Activated naive CD4-positive, alpha-beta T cell treated with anti-CD3 and anti-CD28 coated beads for 36 hours (primary cell): ENCODE measurements at regions not wholly inside any gene's neighbourhood (a gene's known extent, or its start where the extent isn't known, plus 50 kb on each side); places are given as distances from the start of the nearest gene placed in this dataset.

Experiments used
- CTCF ChIA-PET: fragments of 350-600 bp; sonication (Branson Sonifier 250); formaldehyde crosslinking; loops from one replicate; lab custom pipeline; 2021; ENCODE audit warnings: antibody characterized with exemption; lab: Charles Lee
- DNase-seq: peaks from one replicate; pipeline ENCODE4 v3.0.0-alpha.2; 2020
- H3K27ac Mint-ChIP-seq: one replicate; pipeline ENCODE4 v1.8.0; 2021; ENCODE audit warnings: mild to moderate bottlenecking, mixed read lengths
- H3K27me3 Mint-ChIP-seq: one replicate; pipeline ENCODE4 v1.8.0; 2021; ENCODE audit warnings: low read depth, mixed read lengths
- H3K36me3 Mint-ChIP-seq: one replicate; pipeline ENCODE4 v1.8.0; 2021; ENCODE audit warnings: low read depth, mixed read lengths
- H3K4me1 Mint-ChIP-seq: one replicate; pipeline ENCODE4 v1.8.0; 2021; ENCODE audit warnings: low read depth, mixed read lengths
- H3K4me3 Mint-ChIP-seq: one replicate; pipeline ENCODE4 v1.8.0; 2021; ENCODE audit warnings: mild to moderate bottlenecking, moderate library complexity, mixed read lengths
- H3K9me3 Mint-ChIP-seq: one replicate; pipeline ENCODE4 v1.8.0; 2021; ENCODE audit warnings: mixed read lengths
- intact Hi-C: fragments of 100-400 bp; cut with micrococcal nuclease; formaldehyde crosslinking; loops from one replicate; pipeline ENCODE4 v1.15.1; 2023

GRCh38 chr4:152207378-152207720, 328.5 kb downstream of the FBXW7 start:
- Mint-ChIP-seq H3K4me1 (no peaks in the 10 kb centered on the region), H3K36me3 (no peaks in the 10 kb centered on the region), H3K27ac (no peak overlapping the region), H3K9me3 (no peaks in the 10 kb centered on the region), H3K4me3 (no peak overlapping the region), H3K27me3 (no peaks in the 10 kb centered on the region)
- DNase-seq = no peak
- CTCF ChIA-PET = no interaction called here
- intact Hi-C loops = no loop called here

GRCh38 chr4:152206646-152207377, 329.1 kb downstream of the FBXW7 start:
- Mint-ChIP-seq H3K27me3 (no peaks in the 10 kb centered on the region), H3K36me3 (no peaks in the 10 kb centered on the region), H3K4me3 (no peak overlapping the region), H3K9me3 (no peaks in the 10 kb centered on the region), H3K4me1 (no peaks in the 10 kb centered on the region), H3K27ac (no peak overlapping the region)
- intact Hi-C loops = no loop called here
- CTCF ChIA-PET = no interaction called here
- no peak for DNase-seq

GRCh38 chr4:152206185-152206584, 329.7 kb downstream of the FBXW7 start:
- CTCF ChIA-PET = no interaction called here

GRCh38 chr4:152202415-152202814, 333.5 kb downstream of the FBXW7 start:
- no peak for DNase-seq
- H3K27me3 Mint-ChIP-seq = no peaks in the 10 kb centered on the region
- H3K4me3 Mint-ChIP-seq = no peak overlapping the region
- intact Hi-C loops = no loop called here
- no peak overlapping the region for H3K27ac Mint-ChIP-seq
- no peaks in the 10 kb centered on the region for H3K9me3 Mint-ChIP-seq
- CTCF ChIA-PET = interaction anchor here (0.7 kb wide), 1 partner anchor 122 kb away, joined by 3 read pairs; no protein-coding TSS in a partner anchor
- no peaks in the 10 kb centered on the region for H3K4me1 Mint-ChIP-seq
- no peaks in the 10 kb centered on the region for H3K36me3 Mint-ChIP-seq

More at GRCh38 chr4:152206185-152206584, 329.7 kb downstream of the FBXW7 start:
- no peak for DNase-seq
- intact Hi-C loops = no loop called here
- Mint-ChIP-seq H3K4me3 (no peak overlapping the region), H3K9me3 (no peaks in the 10 kb centered on the region), H3K36me3 (no peaks in the 10 kb centered on the region), H3K4me1 (no peaks in the 10 kb centered on the region), H3K27ac (no peak overlapping the region), H3K27me3 (no peaks in the 10 kb centered on the region)

GRCh38 chr4:152200511-152201333, 335.2 kb downstream of the FBXW7 start:
- Mint-ChIP-seq H3K27me3 (no peaks in the 10 kb centered on the region), H3K4me1 (no peaks in the 10 kb centered on the region), H3K4me3 (no peak overlapping the region), H3K27ac (no peak overlapping the region), H3K9me3 (no peaks in the 10 kb centered on the region), H3K36me3 (no peaks in the 10 kb centered on the region)
- CTCF ChIA-PET = no interaction called here
- no peak for DNase-seq
- intact Hi-C loops = no loop called here

GRCh38 chr4:152197211-152197610, 338.7 kb downstream of the FBXW7 start:
- CTCF ChIA-PET = no interaction called here
- Mint-ChIP-seq H3K36me3 (no peaks in the 10 kb centered on the region), H3K4me1 (peaks cover 2% of the 10 kb centered on the region), H3K27me3 (no peaks in the 10 kb centered on the region), H3K27ac (no peak overlapping the region), H3K4me3 (no peak overlapping the region), H3K9me3 (peaks cover 5% of the 10 kb centered on the region)
- DNase-seq = no peak
- intact Hi-C loops = no loop called here

GRCh38 chr4:152195888-152196287, 340.0 kb downstream of the FBXW7 start:
- no peak for DNase-seq
- no peaks in the 10 kb centered on the region for H3K27me3 Mint-ChIP-seq
- H3K4me1 Mint-ChIP-seq = peaks cover 2% of the 10 kb centered on the region
- H3K4me3 Mint-ChIP-seq = no peak overlapping the region
- no peak overlapping the region for H3K27ac Mint-ChIP-seq
- CTCF ChIA-PET = interaction anchor here (0.6 kb wide), 1 partner anchor 68 kb away, joined by 3 read pairs; no protein-coding TSS in a partner anchor
- intact Hi-C loops = no loop called here
- H3K36me3 Mint-ChIP-seq = no peaks in the 10 kb centered on the region
- H3K9me3 Mint-ChIP-seq = peaks cover 5% of the 10 kb centered on the region

GRCh38 chr4:152193059-152193458, 342.8 kb downstream of the FBXW7 start:
- no peaks in the 10 kb centered on the region for H3K36me3 Mint-ChIP-seq
- H3K4me3 Mint-ChIP-seq = no peak overlapping the region
- H3K9me3 Mint-ChIP-seq = peaks cover 5% of the 10 kb centered on the region
- H3K27me3 Mint-ChIP-seq = no peaks in the 10 kb centered on the region
- peaks cover 14% of the 10 kb centered on the region for H3K4me1 Mint-ChIP-seq
- no peak for DNase-seq
- intact Hi-C loops = no loop called here
- H3K27ac Mint-ChIP-seq = no peak overlapping the region
- CTCF ChIA-PET = no interaction called here

- H3K36me3 Mint-ChIP-seq = no peaks in the 10 kb centered on the region
- CTCF ChIA-PET = interaction anchor here (0.6 kb wide), 1 partner anchor 391 kb away, joined by 3 read pairs; no protein-coding TSS in a partner anchor
- intact Hi-C loops = no loop called here
- peaks cover 16% of the 10 kb centered on the region for H3K4me1 Mint-ChIP-seq
- no peaks in the 10 kb centered on the region for H3K27me3 Mint-ChIP-seq
- H3K27ac Mint-ChIP-seq = no peak overlapping the region
- no peak overlapping the region for H3K4me3 Mint-ChIP-seq
- peaks cover 5% of the 10 kb centered on the region for H3K9me3 Mint-ChIP-seq
- DNase-seq = no peak
Observed at GRCh38 chr4:152190907-152191306, 345.0 kb downstream of the FBXW7 start.

- intact Hi-C loops = no loop called here
- no peaks in the 10 kb centered on the region for H3K36me3 Mint-ChIP-seq
Observed at GRCh38 chr4:152189451-152190179, 346.3 kb downstream of the FBXW7 start.

GRCh38 chr4:152188801-152189200, 347.1 kb downstream of the FBXW7 start:
- H3K4me1 Mint-ChIP-seq = peaks cover 29% of the 10 kb centered on the region

More at GRCh38 chr4:152189451-152190179, 346.3 kb downstream of the FBXW7 start:
- no peak overlapping the region for H3K27ac Mint-ChIP-seq
- H3K4me1 Mint-ChIP-seq = peaks cover 24% of the 10 kb centered on the region
- H3K4me3 Mint-ChIP-seq = no peak overlapping the region
- CTCF ChIA-PET = no interaction called here
- peaks cover 1% of the 10 kb centered on the region for H3K9me3 Mint-ChIP-seq
- no peaks in the 10 kb centered on the region for H3K27me3 Mint-ChIP-seq
- no peak for DNase-seq

GRCh38 chr4:152187693-152188092, 348.2 kb downstream of the FBXW7 start:
- Mint-ChIP-seq H3K27ac (no peak overlapping the region), H3K27me3 (no peaks in the 10 kb centered on the region), H3K4me3 (no peak overlapping the region), H3K4me1 (peaks cover 37% of the 10 kb centered on the region), H3K36me3 (no peaks in the 10 kb centered on the region), H3K9me3 (no peaks in the 10 kb centered on the region)
- intact Hi-C loops = no loop called here
- DNase-seq = no peak
- CTCF ChIA-PET = interaction anchor here (0.7 kb wide), 1 partner anchor 26 kb away, joined by 3 read pairs; no protein-coding TSS in a partner anchor

More at GRCh38 chr4:152188801-152189200, 347.1 kb downstream of the FBXW7 start:
- Mint-ChIP-seq H3K27ac (no peak overlapping the region), H3K9me3 (peaks cover under 1% of the 10 kb centered on the region), H3K27me3 (no peaks in the 10 kb centered on the region), H3K36me3 (no peaks in the 10 kb centered on the region), H3K4me3 (no peak overlapping the region)
- CTCF ChIA-PET = no interaction called here
- intact Hi-C loops = no loop called here
- DNase-seq = no peak
